ENCODE measurements at regions not wholly inside any gene's neighbourhood (a gene's known extent, or its start where the extent isn't known, plus 50 kb on each side); places are given as distances from the start of the nearest gene placed in this dataset.

- no peak overlapping the region for H3K4me3 ChIP-seq (ENCODE audit: low read depth, low read length)
- no peak for TF ChIP-seq CTCF (IDR thresholded peaks at IDR 0.05; ENCODE audit: low read depth, low read length)
These were observed 97.5 kb upstream of the SPATS2L start for GRCh38 chr2:200209030-200209429.

GRCh38 chr2:200211643-200212042 lies 94.8 kb upstream of the SPATS2L start:
- no peak for TF ChIP-seq CTCF (IDR thresholded peaks at IDR 0.05; ENCODE audit: low read depth, low read length)
- no peak overlapping the region for H3K4me3 ChIP-seq (ENCODE audit: low read depth, low read length)

- no peak overlapping the region for H3K4me3 ChIP-seq (ENCODE audit: low read depth, low read length)
- no peak for TF ChIP-seq CTCF (IDR thresholded peaks at IDR 0.05; ENCODE audit: low read depth, low read length)
These were observed 93.5 kb upstream of the SPATS2L start for GRCh38 chr2:200212862-200213425.

- H3K4me3 ChIP-seq (ENCODE audit: low read depth, low read length) = no peak overlapping the region
- TF ChIP-seq CTCF (IDR thresholded peaks at IDR 0.05; ENCODE audit: low read depth, low read length) = no peak
These were observed 90.2 kb upstream of the SPATS2L start for GRCh38 chr2:200216310-200216709.

- H3K4me3 ChIP-seq (ENCODE audit: low read depth, low read length) = no peak overlapping the region
- no peak for TF ChIP-seq CTCF (IDR thresholded peaks at IDR 0.05; ENCODE audit: low read depth, low read length)
These were observed 89.2 kb upstream of the SPATS2L start for GRCh38 chr2:200217320-200217719.

GRCh38 chr2:200218645-200219044 lies 87.8 kb upstream of the SPATS2L start:
- TF ChIP-seq CTCF (IDR thresholded peaks at IDR 0.05; ENCODE audit: low read depth, low read length) = no peak
- no peak overlapping the region for H3K4me3 ChIP-seq (ENCODE audit: low read depth, low read length)

GRCh38 chr2:200219309-200220113 lies 87.0 kb upstream of the SPATS2L start:
- H3K4me3 ChIP-seq (ENCODE audit: low read depth, low read length) = no peak overlapping the region
- no peak for TF ChIP-seq CTCF (IDR thresholded peaks at IDR 0.05; ENCODE audit: low read depth, low read length)
